Stomach (tissue), 8 donors: ENCODE measurements at regions not wholly inside any gene's neighbourhood (a gene's known extent, or its start where the extent isn't known, plus 50 kb on each side); places are given as distances from the start of the nearest gene placed in this dataset.
"Not testable (repeated sequence)": the region's sequence is repeated elsewhere in the genome, so short reads cannot be mapped to it uniquely, and the experiment has no call there.

Experiments
- DNase-seq, 2 donors: peaks; one replicate each; pipeline versions ENCODE4 v3.0.0 to v3.0.0-alpha.2; 2013 to 2019
- H3K27ac ChIP-seq, 5 donors: fragments of 200-600 bp in 4 of 5; sonication (generic) in 4 of 5; one replicate each; pipeline ENCODE4 v1.5.1; 2013 to 2019; ENCODE audit warnings: mild to moderate bottlenecking in 1 of 5, moderate library complexity in 1 of 5
- H3K27me3 ChIP-seq, 3 donors: fragments of 200-600 bp; sonication (generic); one replicate each; pipeline ENCODE4 v1.5.1; 2017 to 2019; ENCODE audit warnings: mixed run types in 1 of 3
- H3K36me3 ChIP-seq, 4 donors: fragments of 200-600 bp; sonication (generic); 1 replicate in 3 of 4; 2 replicates in 1 of 4; pipeline ENCODE4 v1.5.1; 2016 to 2019
- H3K4me1 ChIP-seq, 4 donors: fragments of 200-600 bp; sonication (generic); one replicate each; pipeline ENCODE4 v1.5.1; 2016 to 2019
- H3K4me3 ChIP-seq, 4 donors: fragments of 200-600 bp; sonication (generic) in 3 of 4; one replicate each; pipeline ENCODE4 v1.5.1; 2016 to 2019; ENCODE audit warnings: mild to moderate bottlenecking in 1 of 4
- H3K9me3 ChIP-seq, 4 donors: fragments of 200-600 bp; sonication (generic); one replicate each; pipeline ENCODE4 v1.5.1; 2016 to 2019
- CTCF ChIP-seq, 7 experiments: fragments of 450-650 bp in 4 of 7; fragments of 200-600 bp in 3 of 7; sonication (generic) in 3 of 7; IDR thresholded peaks; one replicate each; pipeline ENCODE4 v1.5.1; 2016 to 2019; ENCODE audit warnings: antibody characterized with exemption in 7 of 7, control low read depth in 2 of 7, mild to moderate bottlenecking in 1 of 7
- EP300 ChIP-seq: sonication (generic); formaldehyde crosslinking; IDR thresholded peaks from one replicate; pipeline ENCODE4 v1.6.1; 2017; ENCODE audit warnings: antibody characterized with exemption
- POLR2A ChIP-seq, 4 donors: fragments of 450-650 bp; IDR thresholded peaks; one replicate each; pipeline ENCODE4 v1.6.1; 2016; ENCODE audit warnings: antibody characterized with exemption in 4 of 4, control low read depth in 2 of 4, mild to moderate bottlenecking in 1 of 4, moderate library complexity in 1 of 4
- POLR2AphosphoS5 ChIP-seq, 3 donors: sonication (generic); formaldehyde crosslinking; IDR thresholded peaks; one replicate each; pipeline ENCODE4 v1.6.1; 2016; ENCODE audit warnings: antibody characterized with exemption in 3 of 3
- WGBS, 5 donors: extraction: QIAGEN DNeasy Blood & Tissue Kit in 3 of 5; methylation state at CpG; one replicate each; pipeline versions ENCODE4 v1.1.5 to v1.1.7; 2013 to 2018; 5-methylcytosine and 5-hydroxymethylcytosine counted together
- intact Hi-C: fragments of 100-400 bp; cut with DNase I; formaldehyde crosslinking; loops from one replicate; pipeline ENCODE4 v1.15.1; 2023; ENCODE audit warnings: low total_unique reads
- donor health status: healthy with polysubstance abuse.
- donor health status: Bipolar disorder and iron deficiency.
- donor health status: healthy.

DNA sequence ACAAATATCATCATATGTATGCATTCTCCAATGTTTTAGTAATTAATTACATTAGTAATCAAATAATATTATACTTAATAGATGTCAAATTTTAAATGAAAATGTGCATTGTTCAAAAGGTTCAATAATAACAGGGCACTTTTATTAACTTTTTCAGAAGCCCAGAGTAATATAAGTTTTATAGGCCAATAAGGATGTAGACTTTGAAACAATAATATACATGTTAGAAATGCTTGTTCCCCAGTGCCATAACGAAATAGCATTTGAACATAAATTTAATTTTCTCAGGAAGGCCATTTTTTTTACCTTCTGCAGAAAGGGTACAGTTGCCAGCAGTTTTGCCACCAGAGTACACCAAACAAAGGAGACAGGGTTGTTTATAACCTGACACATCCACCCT lies 1133.9 kb upstream of the LRRTM3 start:
- WGBS, 5 donors, result 74 to 93% (median 90%) methylated on average over 1 of the region's 1 CpG
- Histone ChIP-seq H3K4me3 (no peak overlapping the region), H3K27me3 (no peaks in the 10 kb centered on the region), H3K4me1 (peaks cover 0 to 16% (median 5%) of the 10 kb centered on the region in 4 donors), H3K9me3 (no peaks in the 10 kb centered on the region), H3K36me3 (no peaks in the 10 kb centered on the region), H3K27ac (no peak overlapping the region)
- intact Hi-C loops, result no loop called here
- DNase-seq, result no peak
- TF ChIP-seq POLR2AphosphoS5 (IDR thresholded peaks at IDR 0.05) (no peak), CTCF (IDR thresholded peaks at IDR 0.05) (no peak), EP300 (no peak), POLR2A (IDR thresholded peaks at IDR 0.05) (no peak)

- 65 to 69% (median 67%) methylated on average over 4 of the region's 4 CpGs for WGBS, 5 donors
- H3K27ac ChIP-seq, result no peak overlapping the region
Observed at GRCh38 chr10:65793738-65794425, 1132.0 kb upstream of the LRRTM3 start.

DNA sequence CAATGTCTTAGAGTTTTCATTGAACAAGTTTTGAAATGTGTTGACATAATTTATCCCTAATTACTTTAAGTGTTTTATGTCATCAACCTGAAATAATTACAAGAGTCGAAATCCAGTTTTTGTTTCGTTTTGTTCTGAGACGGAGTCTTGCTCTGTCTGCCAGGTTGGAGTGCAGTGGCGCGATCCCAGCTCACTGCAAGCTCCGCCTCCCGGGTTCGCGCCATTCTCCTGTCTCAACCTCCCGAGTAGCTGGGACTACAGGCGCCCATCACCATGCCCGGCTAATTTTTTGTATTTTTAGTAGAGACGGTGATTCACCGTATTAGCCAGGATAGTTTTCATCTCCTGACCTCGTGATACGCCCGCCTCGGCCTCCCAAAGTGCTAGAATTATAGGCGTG lies 1131.0 kb upstream of the LRRTM3 start:
- 84 to 90% (median 86%) methylated on average over 19 of the region's 19 CpGs for WGBS, 5 donors
- intact Hi-C loops, H3K27ac ChIP-seq, H3K9me3 ChIP-seq, H3K36me3 ChIP-seq, H3K27me3 ChIP-seq, DNase-seq, H3K4me3 ChIP-seq: not testable (repeated sequence)
- peaks cover 0 to 16% (median 5%) of the 10 kb centered on the region in 4 donors for H3K4me1 ChIP-seq

More at GRCh38 chr10:65793738-65794425, 1132.0 kb upstream of the LRRTM3 start:
- peak; percentile 17 to 84 for DNase-seq
- H3K4me1 ChIP-seq, result peaks cover 0 to 16% (median 5%) of the 10 kb centered on the region in 4 donors
- no peak overlapping the region for H3K4me3 ChIP-seq
- no peak for TF ChIP-seq POLR2A (IDR thresholded peaks at IDR 0.05)
- TF ChIP-seq POLR2AphosphoS5 (IDR thresholded peaks at IDR 0.05), result no peak
- TF ChIP-seq CTCF (IDR thresholded peaks at IDR 0.05), result no peak
- no peaks in the 10 kb centered on the region for H3K36me3 ChIP-seq
- H3K9me3 ChIP-seq, result no peaks in the 10 kb centered on the region
- no peaks in the 10 kb centered on the region for H3K27me3 ChIP-seq
- intact Hi-C loops, result no loop called here

DNA sequence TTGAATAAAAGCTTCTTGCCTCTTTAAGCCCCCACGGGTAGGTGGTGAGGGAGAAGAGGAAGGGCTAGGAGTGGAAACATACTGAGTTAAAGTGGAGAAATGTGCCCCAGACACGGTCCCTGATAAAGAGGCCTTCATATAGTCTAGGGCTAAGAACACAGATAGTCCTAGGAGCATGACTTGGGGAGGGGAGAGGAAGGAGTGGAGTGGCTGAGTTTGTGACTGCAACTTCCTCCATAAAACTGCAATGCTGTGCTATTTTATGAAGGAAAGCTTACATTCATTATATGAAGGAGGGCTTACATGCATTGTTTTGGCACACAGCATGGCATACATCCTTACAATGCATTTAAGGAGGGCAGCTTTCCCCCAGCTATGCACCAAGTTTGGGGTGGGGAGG lies 1129.4 kb upstream of the LRRTM3 start:
- 40 to 64% (median 45%) methylated on average over 2 of the region's 2 CpGs for WGBS, 5 donors

More for the DNA sequence above, 1129.4 kb upstream of the LRRTM3 start:
- no peak for DNase-seq
- Histone ChIP-seq H3K27me3 (no peaks in the 10 kb centered on the region), H3K4me1 (peaks cover 0 to 16% (median 5%) of the 10 kb centered on the region in 4 donors), H3K9me3 (no peaks in the 10 kb centered on the region), H3K27ac (no peak overlapping the region), H3K36me3 (no peaks in the 10 kb centered on the region), H3K4me3 (no peak overlapping the region)
- intact Hi-C loops, result no loop called here
- TF ChIP-seq CTCF (IDR thresholded peaks at IDR 0.05) (no peak), POLR2AphosphoS5 (IDR thresholded peaks at IDR 0.05) (no peak), EP300 (no peak), POLR2A (IDR thresholded peaks at IDR 0.05) (no peak)
